Trophoblast cell (in vitro differentiated cells and primary cell): ENCODE measurements at regions not wholly inside any gene's neighbourhood (a gene's known extent, or its start where the extent isn't known, plus 50 kb on each side); places are given as distances from the start of the nearest gene placed in this dataset.
"Not testable (repeated sequence)": the region's sequence is repeated elsewhere in the genome, so short reads cannot be mapped to it uniquely, and the experiment has no call there.

ENCODE experiments used
- DNase-seq, 2 donors: peaks; one replicate each; pipeline ENCODE4 v3.0.0-alpha.2; 2016
- H2AFZ ChIP-seq: 2 replicates; pipeline ENCODE4 v1.6.1; 2013; ENCODE audit warnings: low read length, moderate library complexity, mild to moderate bottlenecking; ENCODE audit not compliant: insufficient read depth, poor library complexity
- H2AK5ac ChIP-seq: 2 replicates; pipeline ENCODE4 v1.6.1; 2013; ENCODE audit warnings: mild to moderate bottlenecking, low read length
- H2BK120ac ChIP-seq: 2 replicates; pipeline ENCODE4 v1.6.1; 2013; ENCODE audit warnings: low read length, mild to moderate bottlenecking, moderate library complexity; ENCODE audit not compliant: insufficient read depth, poor library complexity
- H2BK12ac ChIP-seq: 2 replicates; pipeline ENCODE4 v1.6.1; 2013; ENCODE audit warnings: mild to moderate bottlenecking, low read length, moderate library complexity
- H2BK5ac ChIP-seq: 2 replicates; pipeline ENCODE4 v1.6.1; 2013; ENCODE audit warnings: low read length, low read depth, moderate library complexity, mild to moderate bottlenecking; ENCODE audit not compliant: poor library complexity
- H3K14ac ChIP-seq: 2 replicates; pipeline ENCODE4 v1.6.1; 2013; ENCODE audit warnings: mild to moderate bottlenecking, low read length
- H3K18ac ChIP-seq: 2 replicates; pipeline ENCODE4 v1.6.1; 2013; ENCODE audit warnings: mild to moderate bottlenecking, low read length
- H3K23ac ChIP-seq: 2 replicates; pipeline ENCODE4 v1.6.1; 2013; ENCODE audit warnings: low read length
- H3K27ac ChIP-seq: 2 replicates; pipeline ENCODE4 v1.5.1; 2013; ENCODE audit warnings: low read depth, mild to moderate bottlenecking, inconsistent platforms, low read length, moderate library complexity
- H3K27me3 ChIP-seq: 2 replicates; pipeline ENCODE4 v1.6.1; 2013; ENCODE audit warnings: inconsistent platforms, mild to moderate bottlenecking, low read length, moderate library complexity; ENCODE audit not compliant: insufficient read depth
- H3K36me3 ChIP-seq, 2 experiments: 1 replicate in 1 of 2; 2 replicates in 1 of 2; pipeline ENCODE4 v1.6.1; 2013; ENCODE audit warnings: low read length in 2 of 2, mild to moderate bottlenecking in 2 of 2, moderate library complexity in 1 of 2; ENCODE audit not compliant: insufficient read depth in 2 of 2, control insufficient read depth in 1 of 2
- H3K4ac ChIP-seq: 2 replicates; pipeline ENCODE4 v1.6.1; 2013; ENCODE audit warnings: low read depth, mild to moderate bottlenecking, low read length, moderate library complexity
- H3K4me1 ChIP-seq, 2 experiments: 1 replicate in 1 of 2; 2 replicates in 1 of 2; pipeline ENCODE4 v1.6.1; 2013; ENCODE audit warnings: low read length in 2 of 2, mild to moderate bottlenecking in 2 of 2, moderate library complexity in 1 of 2; ENCODE audit not compliant: insufficient read depth in 2 of 2, control insufficient read depth in 1 of 2
- H3K4me2 ChIP-seq: 2 replicates; pipeline ENCODE4 v1.6.1; 2013; ENCODE audit warnings: inconsistent platforms, mild to moderate bottlenecking, low read length, moderate library complexity
- H3K4me3 ChIP-seq: 2 replicates; pipeline ENCODE4 v1.5.1; 2013; ENCODE audit warnings: mild to moderate bottlenecking, low read depth, low read length, inconsistent platforms
- H3K79me1 ChIP-seq: one replicate; pipeline ENCODE4 v1.6.1; 2013; ENCODE audit warnings: low read length
- H3K79me2 ChIP-seq: 2 replicates; pipeline ENCODE4 v1.6.1; 2013; ENCODE audit warnings: low read length, mild to moderate bottlenecking; ENCODE audit not compliant: control insufficient read depth, insufficient read depth, poor library complexity
- H3K9ac ChIP-seq: 2 replicates; pipeline ENCODE4 v1.6.1; 2013; ENCODE audit warnings: mild to moderate bottlenecking, low read length
- H3K9me3 ChIP-seq: 2 replicates; pipeline ENCODE4 v1.6.1; 2013; ENCODE audit warnings: low read depth, mild to moderate bottlenecking, control low read depth, inconsistent platforms, low read length; ENCODE audit not compliant: insufficient read depth
- H4K12ac ChIP-seq: 2 replicates; pipeline ENCODE4 v1.6.1; 2013; ENCODE audit warnings: low read depth, mild to moderate bottlenecking, low read length, moderate library complexity
- H4K8ac ChIP-seq: 2 replicates; pipeline ENCODE4 v1.6.1; 2013; ENCODE audit warnings: low read depth, mild to moderate bottlenecking, low read length, moderate library complexity
- H4K91ac ChIP-seq: one replicate; pipeline ENCODE4 v1.6.1; 2013; ENCODE audit warnings: low read depth, mild to moderate bottlenecking, low read length, moderate library complexity
- WGBS: extraction: QIAGEN DNeasy Blood & Tissue Kit; methylation state at CpG from one replicate; pipeline ENCODE4 v1.1.7; 2013; ENCODE audit warnings: missing lambda C conversion rate; ENCODE audit not compliant: insufficient read length, insufficient coverage; ENCODE audit errors: extremely low coverage; 5-methylcytosine and 5-hydroxymethylcytosine counted together

- Histone ChIP-seq H3K4me3 (no peak overlapping the region), H3K9ac (no peak overlapping the region), H3K27me3 (no peaks in the 10 kb centered on the region), H3K79me1 (peaks cover 3% of the 10 kb centered on the region), H2BK5ac (no peak overlapping the region), H3K9me3 (no peaks in the 10 kb centered on the region), H3K4me2 (no peak overlapping the region), H4K12ac (no peak overlapping the region), H3K4ac (no peak overlapping the region), H4K8ac (no peak overlapping the region), H2BK12ac (no peak overlapping the region), H3K4me1 (no peaks in the 10 kb centered on the region), H3K23ac (no peak overlapping the region), H3K27ac (no peak overlapping the region), H4K91ac (no peak overlapping the region), H2AK5ac (no peak overlapping the region), H3K18ac (no peak overlapping the region), H2BK120ac (no peak overlapping the region), H3K36me3 (no peaks in the 10 kb centered on the region), H3K14ac (no peak overlapping the region), H3K79me2 (no peaks in the 10 kb centered on the region), H2AFZ (no peak overlapping the region)
- WGBS: no CpG with 5 or more reads among the region's 1 CpG
- no peak for DNase-seq
Observed at GRCh38 chr2:167842047-167842446, 405.3 kb downstream of the STK39 start.

- H3K79me1 ChIP-seq, H3K4me1 ChIP-seq, H3K27ac ChIP-seq, H3K27me3 ChIP-seq, H3K4ac ChIP-seq, H3K9ac ChIP-seq, H3K4me2 ChIP-seq, H3K4me3 ChIP-seq, H4K12ac ChIP-seq, H4K8ac ChIP-seq, H3K23ac ChIP-seq, H3K14ac ChIP-seq, H3K36me3 ChIP-seq, DNase-seq, H2AK5ac ChIP-seq, H3K9me3 ChIP-seq, H3K79me2 ChIP-seq, H3K18ac ChIP-seq, H4K91ac ChIP-seq, H2BK5ac ChIP-seq, H2AFZ ChIP-seq, H2BK12ac ChIP-seq, H2BK120ac ChIP-seq: not testable (repeated sequence)
- no CpG with 5 or more reads among the region's 8 CpGs for WGBS
Observed at GRCh38 chr2:167835290-167835689, 412.1 kb downstream of the STK39 start.

- Histone ChIP-seq H2AK5ac (no peak overlapping the region), H2BK120ac (no peak overlapping the region), H4K91ac (no peak overlapping the region), H3K9ac (no peak overlapping the region), H4K12ac (no peak overlapping the region), H3K4me2 (no peak overlapping the region), H3K4ac (no peak overlapping the region), H2BK12ac (no peak overlapping the region), H3K4me3 (no peak overlapping the region), H3K9me3 (no peaks in the 10 kb centered on the region), H3K79me1 (no peaks in the 10 kb centered on the region), H3K4me1 (peaks cover 0 to 5% of the 10 kb centered on the region in 2 experiments), H2AFZ (no peak overlapping the region), H3K79me2 (no peaks in the 10 kb centered on the region), H3K18ac (no peak overlapping the region), H3K27ac (no peak overlapping the region), H4K8ac (no peak overlapping the region), H2BK5ac (no peak overlapping the region), H3K23ac (no peak overlapping the region), H3K27me3 (no peaks in the 10 kb centered on the region), H3K14ac (no peak overlapping the region), H3K36me3 (no peaks in the 10 kb centered on the region)
- WGBS: no CpG with 5 or more reads among the region's 5 CpGs
- DNase-seq: no peak
Observed at GRCh38 chr2:167834707-167835106, 412.7 kb downstream of the STK39 start.

- H4K8ac ChIP-seq: no peak overlapping the region
- no peak overlapping the region for H4K91ac ChIP-seq
- peaks cover 0 to 5% of the 10 kb centered on the region in 2 experiments for H3K4me1 ChIP-seq
- H3K27ac ChIP-seq: no peak overlapping the region
- no peak overlapping the region for H3K4ac ChIP-seq
- DNase-seq: peak in 1 of 2 donors; percentile 41
- H3K79me2 ChIP-seq: no peaks in the 10 kb centered on the region
- H3K27me3 ChIP-seq: no peaks in the 10 kb centered on the region
- H3K9ac ChIP-seq: no peak overlapping the region
- H3K79me1 ChIP-seq: no peaks in the 10 kb centered on the region
- no peak overlapping the region for H2AK5ac ChIP-seq
- no peak overlapping the region for H3K14ac ChIP-seq
- no peak overlapping the region for H3K18ac ChIP-seq
- H2AFZ ChIP-seq: no peak overlapping the region
- H3K23ac ChIP-seq: no peak overlapping the region
- H3K4me3 ChIP-seq: no peak overlapping the region
- H3K9me3 ChIP-seq: no peaks in the 10 kb centered on the region
- H2BK5ac ChIP-seq: no peak overlapping the region
- no peak overlapping the region for H4K12ac ChIP-seq
- H3K4me2 ChIP-seq: peak overlapping the region; percentile 18
- no peak overlapping the region for H2BK12ac ChIP-seq
- no CpG with 5 or more reads among the region's 4 CpGs for WGBS
- H3K36me3 ChIP-seq: no peaks in the 10 kb centered on the region
- H2BK120ac ChIP-seq: no peak overlapping the region
Observed at GRCh38 chr2:167833294-167833693, 414.1 kb downstream of the STK39 start.
